HUES48 (cell line): ENCODE measurements at regions not wholly inside any gene's neighbourhood (a gene's known extent, or its start where the extent isn't known, plus 50 kb on each side); places are given as distances from the start of the nearest gene placed in this dataset.
"Not testable (repeated sequence)": the region's sequence is repeated elsewhere in the genome, so short reads cannot be mapped to it uniquely, and the experiment has no call there.

Experiments
- H3K27ac ChIP-seq: one replicate; pipeline ENCODE4 v1.7.0; 2013; ENCODE audit warnings: low read depth, low read length, inconsistent platforms
- H3K27me3 ChIP-seq: 2 replicates; pipeline ENCODE4 v1.6.1; 2013; ENCODE audit warnings: mild to moderate bottlenecking, low read length; ENCODE audit not compliant: control insufficient read depth, insufficient read depth
- H3K36me3 ChIP-seq: 2 replicates; pipeline ENCODE4 v1.6.1; 2013; ENCODE audit warnings: low read length; ENCODE audit not compliant: control insufficient read depth, insufficient read depth
- H3K4me1 ChIP-seq: 2 replicates; pipeline ENCODE4 v1.6.1; 2013; ENCODE audit warnings: mild to moderate bottlenecking, low read length; ENCODE audit not compliant: control insufficient read depth, insufficient read depth
- H3K4me3 ChIP-seq: 2 replicates; pipeline ENCODE4 v1.5.1; 2013; ENCODE audit warnings: mild to moderate bottlenecking, low read depth, low read length
- H3K9ac ChIP-seq: 2 replicates; pipeline ENCODE4 v1.6.1; 2013; ENCODE audit warnings: mild to moderate bottlenecking, low read depth, low read length, moderate library complexity
- H3K9me3 ChIP-seq: 2 replicates; pipeline ENCODE4 v1.6.1; 2013; ENCODE audit warnings: low read length; ENCODE audit not compliant: control insufficient read depth, insufficient read depth

DNA sequence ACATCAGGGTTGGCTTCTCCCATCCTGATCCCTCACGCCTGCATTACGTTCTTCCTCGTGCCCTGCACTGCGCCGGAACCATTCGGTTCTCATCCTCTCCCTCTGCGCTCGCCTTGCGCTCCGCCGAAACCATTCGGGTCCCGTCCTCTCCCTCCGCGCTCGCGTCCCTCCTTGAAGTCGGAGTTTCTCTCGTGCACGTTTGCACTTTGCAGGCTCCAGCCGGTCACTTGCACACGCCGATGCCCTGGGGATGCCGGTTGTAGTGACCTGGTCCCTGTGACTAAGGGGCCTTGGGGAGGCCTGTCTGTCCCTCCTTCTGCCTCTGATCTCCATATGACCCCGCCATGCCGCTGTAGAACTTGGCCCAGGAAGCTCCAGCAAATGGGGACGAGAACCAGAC, 265.8 kb downstream of the TEX29 start:
- H3K36me3 ChIP-seq, result no peaks in the 10 kb centered on the region
- H3K4me1 ChIP-seq, result no peaks in the 10 kb centered on the region
- H3K27ac ChIP-seq, result no peak overlapping the region
- H3K9ac ChIP-seq, result no peak overlapping the region
- H3K4me3 ChIP-seq, result no peak overlapping the region
- no peaks in the 10 kb centered on the region for H3K9me3 ChIP-seq
- no peaks in the 10 kb centered on the region for H3K27me3 ChIP-seq

- Histone ChIP-seq H3K4me1 (no peaks in the 10 kb centered on the region), H3K4me3 (no peak overlapping the region), H3K27me3 (no peaks in the 10 kb centered on the region), H3K27ac (no peak overlapping the region), H3K9me3 (no peaks in the 10 kb centered on the region), H3K9ac (no peak overlapping the region), H3K36me3 (no peaks in the 10 kb centered on the region)
Measured at GRCh38 chr13:111587249-111587648, 266.8 kb downstream of the TEX29 start.

GRCh38 chr13:111589321-111589720, 268.9 kb downstream of the TEX29 start:
- Histone ChIP-seq H3K4me1 (no peaks in the 10 kb centered on the region), H3K27ac (no peak overlapping the region), H3K27me3 (no peaks in the 10 kb centered on the region), H3K4me3 (no peak overlapping the region), H3K9me3 (no peaks in the 10 kb centered on the region), H3K9ac (no peak overlapping the region), H3K36me3 (no peaks in the 10 kb centered on the region)

DNA sequence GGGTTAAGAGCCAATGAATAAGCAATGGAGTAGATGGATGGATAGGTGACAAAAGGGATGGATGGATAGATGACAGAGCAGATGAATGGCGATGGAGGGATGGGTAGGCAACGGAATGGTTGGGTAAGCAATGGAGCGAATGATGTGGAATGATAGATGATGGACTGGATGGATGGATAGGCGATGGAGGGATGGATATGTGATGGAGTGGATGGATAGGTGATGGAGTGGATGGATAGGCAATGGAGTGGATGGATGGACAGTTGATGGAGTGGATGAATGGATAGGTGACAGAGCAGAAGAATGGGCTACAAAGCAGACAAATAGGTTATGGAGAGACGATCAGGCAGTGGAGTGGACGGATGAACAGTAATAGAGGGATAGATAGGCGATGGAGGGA, 269.6 kb downstream of the TEX29 start:
- H3K9me3 ChIP-seq, result no peaks in the 10 kb centered on the region
- no peak overlapping the region for H3K9ac ChIP-seq
- no peaks in the 10 kb centered on the region for H3K4me1 ChIP-seq
- no peaks in the 10 kb centered on the region for H3K36me3 ChIP-seq
- no peak overlapping the region for H3K4me3 ChIP-seq
- H3K27me3 ChIP-seq, result no peaks in the 10 kb centered on the region
- H3K27ac ChIP-seq, result no peak overlapping the region

DNA sequence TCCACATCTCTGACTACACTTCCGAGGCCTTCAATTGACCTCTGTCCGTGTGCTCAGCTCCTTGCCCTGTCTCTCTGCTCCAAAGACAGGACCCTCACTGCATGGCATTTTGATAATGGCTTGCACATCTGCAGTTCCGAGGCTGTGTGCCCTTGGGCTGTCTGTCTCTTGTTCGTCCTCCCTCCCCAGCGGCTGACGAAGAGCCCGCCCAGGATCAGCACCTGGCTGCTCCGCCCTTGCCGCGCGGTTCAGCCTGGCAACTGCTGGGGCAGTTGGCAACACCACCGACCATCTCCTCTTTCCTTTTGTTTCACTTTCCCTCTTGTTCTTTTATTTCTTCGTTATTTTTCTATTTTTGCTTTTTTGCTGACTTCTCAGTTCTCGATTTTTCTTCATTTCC, 270.4 kb downstream of the TEX29 start:
- Histone ChIP-seq H3K9me3 (no peaks in the 10 kb centered on the region), H3K4me1 (no peaks in the 10 kb centered on the region), H3K36me3 (no peaks in the 10 kb centered on the region), H3K27me3 (no peaks in the 10 kb centered on the region), H3K27ac (no peak overlapping the region), H3K9ac (no peak overlapping the region), H3K4me3 (no peak overlapping the region)

GRCh38 chr13:111593490-111593889, 273.0 kb downstream of the TEX29 start:
- not testable (repeated sequence) for H3K36me3 ChIP-seq, H3K27ac ChIP-seq, H3K4me3 ChIP-seq, H3K9me3 ChIP-seq, H3K4me1 ChIP-seq, H3K27me3 ChIP-seq, H3K9ac ChIP-seq

GRCh38 chr13:111594606-111595005, 274.2 kb downstream of the TEX29 start:
- Histone ChIP-seq H3K9me3 (no peaks in the 10 kb centered on the region), H3K36me3 (no peaks in the 10 kb centered on the region), H3K4me1 (peaks cover 4% of the 10 kb centered on the region; the same call in 1 of the 2 replicates), H3K27ac (no peak overlapping the region), H3K9ac (no peak overlapping the region), H3K4me3 (no peak overlapping the region), H3K27me3 (no peaks in the 10 kb centered on the region)

DNA sequence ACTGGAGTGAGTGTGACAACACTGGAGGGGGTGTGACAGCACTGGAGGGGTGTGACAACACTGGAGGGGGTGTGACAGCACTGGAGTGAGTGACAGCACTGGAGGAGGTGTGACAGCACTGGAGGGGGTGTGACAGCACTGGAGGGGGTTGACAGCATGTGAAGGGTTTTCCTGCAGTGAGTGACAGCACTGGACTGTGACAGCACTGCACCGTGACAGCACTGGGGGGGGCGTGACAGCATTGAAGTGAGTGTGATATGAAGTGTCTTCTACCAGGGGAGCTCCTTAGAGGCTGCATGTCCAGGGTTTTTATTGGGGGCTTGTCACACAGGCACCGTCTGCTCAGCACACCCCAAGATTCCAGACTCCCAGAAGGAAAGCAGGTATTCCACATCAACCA, 274.8 kb downstream of the TEX29 start:
- Histone ChIP-seq H3K36me3 (no peaks in the 10 kb centered on the region), H3K27me3 (no peaks in the 10 kb centered on the region), H3K27ac (no peak overlapping the region), H3K9me3 (no peaks in the 10 kb centered on the region), H3K9ac (no peak overlapping the region), H3K4me1 (peaks cover 4% of the 10 kb centered on the region; the same call in 1 of the 2 replicates), H3K4me3 (no peak overlapping the region)

DNA sequence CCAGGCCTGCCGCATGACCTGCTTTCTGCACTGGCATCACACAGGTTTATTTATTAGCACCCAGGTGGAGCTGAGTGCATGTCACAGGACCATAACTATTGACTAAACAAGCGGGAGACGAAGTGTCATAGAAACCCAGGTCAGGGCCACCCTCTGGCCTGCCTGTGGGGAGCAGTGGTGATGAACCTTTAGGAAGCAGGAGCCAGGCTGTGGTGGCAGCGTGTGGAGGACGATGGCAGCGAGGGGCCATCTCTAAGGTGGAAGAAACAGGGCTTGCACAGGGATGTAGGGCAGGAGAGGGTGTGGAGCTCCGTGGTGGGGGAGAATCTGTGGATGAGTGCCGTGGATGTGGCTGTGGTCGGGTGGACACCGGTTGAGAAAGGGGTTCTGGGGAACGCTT, 275.3 kb downstream of the TEX29 start:
- Histone ChIP-seq H3K36me3 (no peaks in the 10 kb centered on the region), H3K4me1 (peaks cover 4% of the 10 kb centered on the region; the same call in 1 of the 2 replicates), H3K9ac (no peak overlapping the region), H3K27me3 (no peaks in the 10 kb centered on the region), H3K4me3 (no peak overlapping the region), H3K27ac (no peak overlapping the region), H3K9me3 (no peaks in the 10 kb centered on the region)

DNA sequence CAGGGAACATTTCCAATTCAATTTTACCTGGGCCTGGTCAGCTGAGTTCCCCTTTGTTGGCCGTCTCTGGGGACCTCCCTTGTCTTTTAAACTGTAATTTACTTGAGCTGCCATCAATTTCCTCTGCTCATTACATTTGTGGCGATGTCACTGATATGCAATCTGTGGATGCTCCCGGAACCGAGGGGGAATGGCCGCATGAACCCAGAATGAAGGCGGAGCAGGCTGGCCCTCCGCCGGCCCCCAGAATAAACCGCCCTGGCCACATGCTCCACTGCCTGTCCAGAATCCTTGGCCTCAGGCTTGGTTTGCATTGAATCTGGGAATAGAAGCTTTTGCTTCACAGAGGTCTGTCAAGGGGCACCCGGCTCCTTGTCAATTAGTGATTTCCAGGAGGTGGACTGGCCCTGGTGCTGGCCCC, 276.8 kb downstream of the TEX29 start:
- Histone ChIP-seq H3K27me3 (no peaks in the 10 kb centered on the region), H3K9me3 (no peaks in the 10 kb centered on the region), H3K36me3 (no peaks in the 10 kb centered on the region), H3K4me3 (no peak overlapping the region), H3K27ac (no peak overlapping the region), H3K9ac (no peak overlapping the region), H3K4me1 (peaks cover 4% of the 10 kb centered on the region; the same call in 1 of the 2 replicates)

GRCh38 chr13:111597618-111598017, 277.2 kb downstream of the TEX29 start:
- peaks cover 4% of the 10 kb centered on the region; the same call in 1 of the 2 replicates for H3K4me1 ChIP-seq
- H3K9ac ChIP-seq, result no peak overlapping the region
- H3K4me3 ChIP-seq, result no peak overlapping the region
- no peaks in the 10 kb centered on the region for H3K36me3 ChIP-seq
- no peaks in the 10 kb centered on the region for H3K9me3 ChIP-seq
- H3K27ac ChIP-seq, result no peak overlapping the region
- no peaks in the 10 kb centered on the region for H3K27me3 ChIP-seq

DNA sequence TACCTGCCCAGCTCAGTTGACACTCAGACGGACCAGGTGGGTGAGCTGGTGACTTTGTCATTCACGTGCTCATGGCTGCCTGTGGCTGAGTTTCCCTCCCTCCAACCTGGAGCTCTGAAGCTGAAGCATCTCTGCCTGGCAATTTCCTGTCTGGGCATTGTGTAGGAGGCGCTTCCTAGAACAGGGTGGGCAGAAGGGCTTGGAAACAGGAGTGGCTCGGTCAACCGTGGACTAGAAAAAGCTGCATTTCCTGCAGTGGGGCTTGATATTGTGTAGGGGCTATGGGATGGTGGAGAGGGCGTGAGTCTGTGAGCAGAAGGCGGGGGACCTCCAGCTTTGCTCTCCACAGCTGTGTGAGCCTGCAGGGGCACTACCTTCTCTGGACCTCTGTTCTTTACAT, 278.3 kb downstream of the TEX29 start:
- H3K27ac ChIP-seq, result no peak overlapping the region
- H3K4me3 ChIP-seq, result no peak overlapping the region
- peaks cover 4% of the 10 kb centered on the region; the same call in 1 of the 2 replicates for H3K4me1 ChIP-seq
- H3K9me3 ChIP-seq, result no peaks in the 10 kb centered on the region
- H3K27me3 ChIP-seq, result no peaks in the 10 kb centered on the region
- H3K9ac ChIP-seq, result no peak overlapping the region
- H3K36me3 ChIP-seq, result no peaks in the 10 kb centered on the region
